Pancreas (tissue), 10 donors: ENCODE measurements at regions not wholly inside any gene's neighbourhood (a gene's known extent, or its start where the extent isn't known, plus 50 kb on each side); places are given as distances from the start of the nearest gene placed in this dataset.

ENCODE experiments used
- ATAC-seq, 4 donors: fragments of 200-7000 bp; cut with Tn5 transposase; one replicate each; pipeline versions ENCODE4 v1.8.0 to v1.9.1; 2020; ENCODE audit warnings: mild to moderate bottlenecking in 4 of 4, moderate library complexity in 4 of 4
- DNase-seq, 6 donors: peaks; one replicate each; pipeline ENCODE4 v3.0.0-alpha.2; 2020
- FAIRE-seq: peaks from 2 replicates; lab custom pipeline; 2012; peaks lifted over from hg19 to GRCh38; lab: Jason Lieb, UNC
- H3K27ac ChIP-seq, 4 donors: fragments of 200-600 bp; sonication (generic); 1 replicate in 3 of 4; 2 replicates in 1 of 4; pipeline versions ENCODE4 v1.5.0 to v1.8.0; 2020
- H3K27me3 ChIP-seq, 4 donors: fragments of 200-600 bp; one replicate each; pipeline ENCODE4 v1.8.0; 2021
- H3K36me3 ChIP-seq, 3 donors: fragments of 200-600 bp; sonication (generic) in 1 of 3; one replicate each; pipeline versions ENCODE4 v1.5.0 to v1.8.0; 2020 to 2021
- H3K4me1 ChIP-seq, 3 donors: fragments of 200-600 bp; one replicate each; pipeline ENCODE4 v1.8.0; 2021
- H3K4me3 ChIP-seq, 4 donors: fragments of 200-600 bp; sonication (generic) in 2 of 4; one replicate each; pipeline versions ENCODE4 v1.5.0 to v1.8.0; 2020 to 2021
- H3K9me3 ChIP-seq, 4 donors: fragments of 200-600 bp; one replicate each; pipeline ENCODE4 v1.8.0; 2021
- CTCF ChIP-seq, 4 donors: fragments of 200-600 bp; sonication (generic) in 3 of 4; IDR thresholded peaks; one replicate each; pipeline versions ENCODE4 v1.5.0 to v1.8.0; 2021; ENCODE audit warnings: antibody characterized with exemption in 4 of 4
- WGBS, 2 donors: extraction: QIAGEN DNeasy Blood & Tissue Kit; methylation state at CpG; one replicate each; pipeline ENCODE4 v1.1.7; 2013; 5-methylcytosine and 5-hydroxymethylcytosine counted together
- intact Hi-C, 3 donors: fragments of 100-400 bp; cut with DNase I; formaldehyde crosslinking; loops; one replicate each; pipeline versions ENCODE4 v1.11.1 to v1.14.2; 2022
- donor health status: healthy with polysubstance abuse.
- donor health status: DM: no; HTN: no; CAD: no; lungs with moderate emphysema.
- donor health status: DM: no; HTN: no; CAD: no.
- donor health status: control.
- donor health status: control.
- donor health status: Bipolar disorder and iron deficiency.
- donor health status: DM: yes; HTN: yes; CAD: no.
- donor health status: DM: no; HTN: no; CAD: no.
- donor health status: DM: no; HTN: no; CAD: no.
- donor health status: DM: yes; HTN: yes; CAD: no.

- TF ChIP-seq CTCF (IDR thresholded peaks at IDR 0.05) = no peak
- Histone ChIP-seq H3K4me3 (no peak overlapping the region), H3K4me1 (peaks cover 0 to 5% (median 4%) of the 10 kb centered on the region in 3 donors), H3K36me3 (no peaks in the 10 kb centered on the region), H3K27ac (no peak overlapping the region), H3K27me3 (no peaks in the 10 kb centered on the region), H3K9me3 (no peaks in the 10 kb centered on the region)
- whole genome bisulfite sequencing, 2 donors = 86 to 92% methylated on average over 1 of the region's 1 CpG
- intact Hi-C loops = no loop called here
- no peak for DNase-seq
- no peak for ATAC-seq
- FAIRE-seq = no peak
These were observed 51.4 kb upstream of the SEC61G start for GRCh38 chr7:54810401-54810800.

- WGBS, 2 donors = 76 to 83% methylated on average over 5 of the region's 5 CpGs
- peak overlapping the region in 1 of 4 donors; percentile 6 for H3K27ac ChIP-seq
- no peak for DNase-seq
These were observed 52.2 kb upstream of the SEC61G start for GRCh38 chr7:54811041-54811845.

GRCh38 chr7:54811846-54812254, 52.8 kb upstream of the SEC61G start:
- ATAC-seq = peak; percentile 16 to 88 (median 70)
- 29 to 40% methylated on average over 8 of the region's 8 CpGs for WGBS, 2 donors
- DNase-seq = peak in 1 of 6 donors; percentile 27

More at GRCh38 chr7:54811041-54811845, 52.2 kb upstream of the SEC61G start:
- H3K36me3 ChIP-seq = no peaks in the 10 kb centered on the region
- no peaks in the 10 kb centered on the region for H3K9me3 ChIP-seq
- ATAC-seq (peak in 2 of 4 donors; percentile 18 to 26), FAIRE-seq (no peak)
- no peak overlapping the region for H3K4me3 ChIP-seq
- no peak for TF ChIP-seq CTCF (IDR thresholded peaks at IDR 0.05)
- no peaks in the 10 kb centered on the region for H3K27me3 ChIP-seq
- peaks cover 0 to 5% (median 4%) of the 10 kb centered on the region in 3 donors for H3K4me1 ChIP-seq
- intact Hi-C loops = no loop called here

GRCh38 chr7:54812756-54813322, 53.8 kb upstream of the SEC61G start:
- H3K27me3 ChIP-seq = no peaks in the 10 kb centered on the region
- no peak overlapping the region for H3K27ac ChIP-seq
- WGBS, 2 donors = 87 to 91% methylated on average over 4 of the region's 4 CpGs
- peaks cover 0 to 5% (median 4%) of the 10 kb centered on the region in 3 donors for H3K4me1 ChIP-seq
- DNase-seq (no peak), ATAC-seq (no peak), FAIRE-seq (no peak)
- H3K9me3 ChIP-seq = no peaks in the 10 kb centered on the region
- intact Hi-C loops = no loop called here
- no peaks in the 10 kb centered on the region for H3K36me3 ChIP-seq
- no peak overlapping the region for H3K4me3 ChIP-seq
- no peak for TF ChIP-seq CTCF (IDR thresholded peaks at IDR 0.05)

More at GRCh38 chr7:54811846-54812254, 52.8 kb upstream of the SEC61G start:
- FAIRE-seq = no peak
- Histone ChIP-seq H3K4me3 (no peak overlapping the region), H3K9me3 (no peaks in the 10 kb centered on the region), H3K27me3 (no peaks in the 10 kb centered on the region), H3K4me1 (peaks cover 0 to 5% (median 4%) of the 10 kb centered on the region in 3 donors), H3K36me3 (no peaks in the 10 kb centered on the region), H3K27ac (peak overlapping the region in 1 of 4 donors; percentile 6)
- TF ChIP-seq CTCF (IDR thresholded peaks at IDR 0.05) = no peak
- intact Hi-C loops = no loop called here
